Progenitor cell of endocrine pancreas (in vitro differentiated cells): ENCODE measurements at regions not wholly inside any gene's neighbourhood (a gene's known extent, or its start where the extent isn't known, plus 50 kb on each side); places are given as distances from the start of the nearest gene placed in this dataset.

Experiments used
- DNase-seq: peaks from one replicate; pipeline ENCODE4 v3.0.0; 2021; ENCODE audit warnings: low spot score; ENCODE audit not compliant: unreplicated experiment
- H3K27ac Mint-ChIP-seq: 2 replicates; pipeline ENCODE4 v1.8.0; 2021; ENCODE audit warnings: mild to moderate bottlenecking, moderate library complexity, mixed read lengths
- H3K27me3 Mint-ChIP-seq: 2 replicates; pipeline ENCODE4 v1.8.0; 2021; ENCODE audit warnings: mixed read lengths
- H3K36me3 Mint-ChIP-seq: 2 replicates; pipeline ENCODE4 v1.8.0; 2022; ENCODE audit warnings: mixed read lengths; ENCODE audit not compliant: insufficient read depth
- H3K4me1 Mint-ChIP-seq: 2 replicates; pipeline ENCODE4 v1.8.0; 2021; ENCODE audit warnings: low read depth, mixed read lengths
- H3K4me3 Mint-ChIP-seq: 2 replicates; pipeline ENCODE4 v1.8.0; 2021; ENCODE audit warnings: low read depth, mild to moderate bottlenecking, moderate library complexity, mixed read lengths
- H3K9me3 Mint-ChIP-seq: 2 replicates; pipeline ENCODE4 v1.8.0; 2021; ENCODE audit warnings: low read depth, mixed read lengths
- TF ChIP-seq, protein P1 (sequence below): fragments of 200-600 bp; sonication (generic); IDR thresholded peaks from one replicate; pipeline ENCODE4 v1.5.0; 2021; ENCODE audit warnings: antibody characterized with exemption, mild to moderate bottlenecking; ENCODE audit not compliant: unreplicated experiment

DNA sequence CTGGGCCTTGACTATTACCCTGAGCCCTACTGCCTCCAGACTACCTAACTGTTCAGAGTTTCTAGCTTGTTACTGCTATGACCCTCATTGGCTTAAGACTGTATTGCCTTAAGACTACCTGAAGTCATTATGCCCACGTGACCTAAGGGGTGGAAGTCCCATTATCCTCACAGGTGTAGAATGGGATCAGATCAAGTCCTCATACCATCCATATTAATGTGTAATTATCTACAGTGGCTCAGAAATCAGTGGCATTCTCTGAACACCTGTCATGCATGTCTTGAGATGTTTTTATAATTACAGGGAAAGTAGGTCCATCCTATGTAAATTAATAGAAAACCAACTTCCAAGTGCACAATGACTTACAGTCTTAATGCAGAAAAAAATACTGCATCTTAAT lies 124.0 kb upstream of the CDC42EP3 start:
- TF ChIP-seq, protein P1, sequence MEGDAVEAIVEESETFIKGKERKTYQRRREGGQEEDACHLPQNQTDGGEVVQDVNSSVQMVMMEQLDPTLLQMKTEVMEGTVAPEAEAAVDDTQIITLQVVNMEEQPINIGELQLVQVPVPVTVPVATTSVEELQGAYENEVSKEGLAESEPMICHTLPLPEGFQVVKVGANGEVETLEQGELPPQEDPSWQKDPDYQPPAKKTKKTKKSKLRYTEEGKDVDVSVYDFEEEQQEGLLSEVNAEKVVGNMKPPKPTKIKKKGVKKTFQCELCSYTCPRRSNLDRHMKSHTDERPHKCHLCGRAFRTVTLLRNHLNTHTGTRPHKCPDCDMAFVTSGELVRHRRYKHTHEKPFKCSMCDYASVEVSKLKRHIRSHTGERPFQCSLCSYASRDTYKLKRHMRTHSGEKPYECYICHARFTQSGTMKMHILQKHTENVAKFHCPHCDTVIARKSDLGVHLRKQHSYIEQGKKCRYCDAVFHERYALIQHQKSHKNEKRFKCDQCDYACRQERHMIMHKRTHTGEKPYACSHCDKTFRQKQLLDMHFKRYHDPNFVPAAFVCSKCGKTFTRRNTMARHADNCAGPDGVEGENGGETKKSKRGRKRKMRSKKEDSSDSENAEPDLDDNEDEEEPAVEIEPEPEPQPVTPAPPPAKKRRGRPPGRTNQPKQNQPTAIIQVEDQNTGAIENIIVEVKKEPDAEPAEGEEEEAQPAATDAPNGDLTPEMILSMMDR: no peak
- no peaks in the 10 kb centered on the region for H3K27me3 Mint-ChIP-seq
- no peak for DNase-seq
- no peak overlapping the region for H3K27ac Mint-ChIP-seq
- H3K9me3 Mint-ChIP-seq: no peaks in the 10 kb centered on the region
- H3K4me1 Mint-ChIP-seq: peaks cover 39% of the 10 kb centered on the region
- H3K36me3 Mint-ChIP-seq: no peaks in the 10 kb centered on the region
- no peak overlapping the region for H3K4me3 Mint-ChIP-seq

GRCh38 chr2:37795938-37796337 lies 124.5 kb upstream of the CDC42EP3 start:
- Mint-ChIP-seq H3K27me3 (no peaks in the 10 kb centered on the region), H3K27ac (peak overlapping the region; percentile 94), H3K4me3 (no peak overlapping the region), H3K9me3 (no peaks in the 10 kb centered on the region), H3K4me1 (peaks cover 36% of the 10 kb centered on the region), H3K36me3 (no peaks in the 10 kb centered on the region)
- TF ChIP-seq, protein P1: no peak
- DNase-seq: no peak

- TF ChIP-seq, protein P1: no peak
- Mint-ChIP-seq H3K36me3 (no peaks in the 10 kb centered on the region), H3K27ac (peak overlapping the region; percentile 94), H3K4me1 (peaks cover 36% of the 10 kb centered on the region), H3K9me3 (no peaks in the 10 kb centered on the region), H3K27me3 (no peaks in the 10 kb centered on the region), H3K4me3 (no peak overlapping the region)
- DNase-seq: no peak
Observed at GRCh38 chr2:37796481-37796880, 125.0 kb upstream of the CDC42EP3 start.

DNA sequence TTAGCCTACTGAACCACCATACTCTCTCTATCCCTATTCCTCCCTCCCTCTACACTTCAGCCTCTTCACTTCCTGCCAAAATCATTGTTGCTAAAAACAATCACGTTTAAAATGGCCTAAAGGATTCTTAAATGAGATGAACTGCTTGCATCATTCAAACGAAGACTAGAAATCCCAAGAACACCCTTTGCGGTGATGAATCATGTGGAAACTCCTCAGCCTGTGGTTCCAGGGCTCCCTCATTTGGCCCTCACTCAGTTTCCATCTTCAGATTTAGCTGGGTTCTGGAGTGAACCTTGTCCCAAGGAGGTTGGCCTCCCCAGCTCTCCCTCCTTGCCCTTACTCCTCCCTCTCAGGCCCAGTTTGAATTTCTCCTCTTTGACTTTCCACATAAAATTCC lies 125.6 kb upstream of the CDC42EP3 start:
- no peak for DNase-seq
- peaks cover 35% of the 10 kb centered on the region for H3K4me1 Mint-ChIP-seq
- no peaks in the 10 kb centered on the region for H3K36me3 Mint-ChIP-seq
- H3K9me3 Mint-ChIP-seq: no peaks in the 10 kb centered on the region
- no peaks in the 10 kb centered on the region for H3K27me3 Mint-ChIP-seq
- TF ChIP-seq, protein P1: no peak
- no peak overlapping the region for H3K4me3 Mint-ChIP-seq
- peak overlapping the region; percentile 80 for H3K27ac Mint-ChIP-seq

DNA sequence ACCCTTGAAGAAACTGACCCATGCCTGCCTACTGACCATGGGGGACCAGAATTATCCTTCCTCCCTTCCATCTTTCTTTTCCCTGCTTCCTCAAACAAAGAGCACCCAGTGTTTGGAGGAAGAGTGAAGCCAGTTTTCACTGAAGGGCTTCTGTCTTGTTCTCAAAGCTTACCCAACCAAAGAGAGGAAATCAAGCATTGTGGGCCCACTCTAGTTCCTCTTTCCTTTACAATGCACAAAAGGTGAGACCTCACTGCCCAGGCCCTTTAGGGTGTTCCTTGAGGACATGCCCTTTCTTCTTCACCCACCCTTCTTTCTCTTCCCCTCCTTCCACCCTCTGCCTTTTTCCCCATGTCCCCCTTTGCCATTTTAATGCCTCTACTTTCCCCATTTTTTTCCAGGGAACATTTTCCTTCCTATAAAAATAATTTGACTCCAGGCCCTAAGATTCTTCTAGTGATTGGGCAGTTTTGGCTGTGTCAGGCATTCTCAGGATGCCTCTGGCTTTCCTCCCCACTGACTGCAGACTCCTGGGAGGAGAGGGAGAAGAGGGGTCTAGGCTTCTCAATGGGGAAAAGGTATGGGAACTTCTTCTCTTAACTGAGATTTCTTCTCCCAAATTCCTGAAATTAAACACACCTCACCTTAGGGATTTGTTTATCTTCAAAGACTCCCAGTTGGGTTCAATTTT lies 126.6 kb upstream of the RMDN2 start:
- Mint-ChIP-seq H3K27me3 (no peaks in the 10 kb centered on the region), H3K36me3 (no peaks in the 10 kb centered on the region), H3K4me1 (peaks cover 34% of the 10 kb centered on the region), H3K9me3 (no peaks in the 10 kb centered on the region), H3K4me3 (no peak overlapping the region), H3K27ac (peak overlapping the region; percentile 22)
- no peak for DNase-seq
- TF ChIP-seq, protein P1: no peak
